ENCODE measurements at regions not wholly inside any gene's neighbourhood (a gene's known extent, or its start where the extent isn't known, plus 50 kb on each side); places are given as distances from the start of the nearest gene placed in this dataset.

DNA sequence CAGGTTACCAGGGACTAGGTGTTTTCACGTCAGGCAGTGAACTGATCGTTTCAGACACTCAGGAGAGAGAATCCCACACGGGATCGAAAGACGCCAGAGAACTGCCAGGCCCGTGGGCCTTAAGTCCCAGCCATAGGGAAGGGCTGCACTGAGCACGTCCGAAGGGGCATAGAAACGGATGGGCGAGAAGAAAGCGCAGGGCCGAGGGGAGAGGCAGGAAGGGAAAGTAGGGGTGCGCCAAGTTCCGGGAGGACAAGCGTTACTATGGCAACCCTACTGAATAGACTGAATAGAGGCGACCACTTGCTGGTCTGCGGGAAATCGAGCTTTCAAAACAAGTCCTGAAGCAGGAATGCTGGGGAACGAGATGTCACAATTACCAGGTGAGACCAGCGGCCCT, 421.3 kb upstream of the NUPR2 start:
- no peak overlapping the region for H3K27ac ChIP-seq (ENCODE audit: insufficient read depth, low read length)
- no peaks in the 10 kb centered on the region for H4K20me1 ChIP-seq (ENCODE audit: control insufficient read depth, extremely low read depth, insufficient read depth, low read length)
- no peaks in the 10 kb centered on the region for H3K79me2 ChIP-seq (ENCODE audit: control insufficient read depth, insufficient read depth, low read length)
- H3K9me3 ChIP-seq (ENCODE audit: control insufficient read depth, insufficient read depth, low read depth, low read length) = no peaks in the 10 kb centered on the region
- no peaks in the 10 kb centered on the region for H3K27me3 ChIP-seq (ENCODE audit: control insufficient read depth, insufficient read depth, low read length)
- TF ChIP-seq, protein P1, sequence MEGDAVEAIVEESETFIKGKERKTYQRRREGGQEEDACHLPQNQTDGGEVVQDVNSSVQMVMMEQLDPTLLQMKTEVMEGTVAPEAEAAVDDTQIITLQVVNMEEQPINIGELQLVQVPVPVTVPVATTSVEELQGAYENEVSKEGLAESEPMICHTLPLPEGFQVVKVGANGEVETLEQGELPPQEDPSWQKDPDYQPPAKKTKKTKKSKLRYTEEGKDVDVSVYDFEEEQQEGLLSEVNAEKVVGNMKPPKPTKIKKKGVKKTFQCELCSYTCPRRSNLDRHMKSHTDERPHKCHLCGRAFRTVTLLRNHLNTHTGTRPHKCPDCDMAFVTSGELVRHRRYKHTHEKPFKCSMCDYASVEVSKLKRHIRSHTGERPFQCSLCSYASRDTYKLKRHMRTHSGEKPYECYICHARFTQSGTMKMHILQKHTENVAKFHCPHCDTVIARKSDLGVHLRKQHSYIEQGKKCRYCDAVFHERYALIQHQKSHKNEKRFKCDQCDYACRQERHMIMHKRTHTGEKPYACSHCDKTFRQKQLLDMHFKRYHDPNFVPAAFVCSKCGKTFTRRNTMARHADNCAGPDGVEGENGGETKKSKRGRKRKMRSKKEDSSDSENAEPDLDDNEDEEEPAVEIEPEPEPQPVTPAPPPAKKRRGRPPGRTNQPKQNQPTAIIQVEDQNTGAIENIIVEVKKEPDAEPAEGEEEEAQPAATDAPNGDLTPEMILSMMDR (conservative IDR thresholded peaks at IDR 0.05 in 1 of 2, IDR thresholded peaks at IDR 0.05 in 1 of 2; ENCODE audit: low read depth in 1 of 2, low read length in 2 of 2) = no peak
- no peak for TF ChIP-seq EZH2 (IDR thresholded peaks at IDR 0.05; ENCODE audit: low read length, missing control alignments)
- no peak overlapping the region for H2AFZ ChIP-seq (ENCODE audit: low read length)
- no peak overlapping the region for H3K4me2 ChIP-seq (ENCODE audit: extremely low read depth, insufficient read depth, low read length)
- DNase-seq (ENCODE audit: low read depth in 2 of 2) = no peak
- no peaks in the 10 kb centered on the region for H3K36me3 ChIP-seq (ENCODE audit: control insufficient read depth, insufficient read depth, low read length)
- H3K9ac ChIP-seq (ENCODE audit: insufficient read depth, low read length) = no peak overlapping the region
- H3K4me3 ChIP-seq (replicated peaks in 1 of 4; ENCODE audit: control extremely low read depth in 1 of 4, insufficient read depth in 1 of 4, low read depth in 3 of 4, low read length in 4 of 4) = no peak overlapping the region
- no peaks in the 10 kb centered on the region for H3K4me1 ChIP-seq (ENCODE audit: control insufficient read depth, extremely low read depth, insufficient read depth, low read length)

DNA sequence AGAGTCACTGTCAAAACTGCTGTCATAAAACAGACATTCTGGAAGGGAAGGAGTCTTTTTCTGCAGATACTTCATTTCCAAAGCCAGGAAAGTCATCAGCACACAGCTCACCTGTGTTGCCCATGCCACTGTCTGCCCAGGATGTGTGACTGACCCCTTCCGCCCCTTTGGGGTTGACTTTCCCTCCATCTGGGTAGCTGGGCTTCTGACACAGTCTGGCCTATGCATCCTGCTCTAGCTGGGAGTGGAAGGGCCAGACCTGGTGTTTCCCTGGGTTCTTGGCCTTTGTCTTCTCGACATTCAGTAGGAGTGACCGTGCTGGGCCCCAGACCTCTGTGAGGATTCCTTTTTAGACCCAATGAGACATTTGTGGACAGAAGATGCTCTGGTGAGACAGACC, 378.9 kb upstream of the NUPR2 start:
- Histone ChIP-seq H3K27me3 (ENCODE audit: control insufficient read depth, insufficient read depth, low read length) (no peaks in the 10 kb centered on the region), H3K4me3 (replicated peaks in 1 of 4; ENCODE audit: control extremely low read depth in 1 of 4, insufficient read depth in 1 of 4, low read depth in 3 of 4, low read length in 4 of 4) (no peak overlapping the region), H2AFZ (ENCODE audit: low read length) (no peak overlapping the region), H3K9ac (ENCODE audit: insufficient read depth, low read length) (no peak overlapping the region), H3K4me1 (ENCODE audit: control insufficient read depth, extremely low read depth, insufficient read depth, low read length) (no peaks in the 10 kb centered on the region), H3K9me3 (ENCODE audit: control insufficient read depth, insufficient read depth, low read depth, low read length) (no peaks in the 10 kb centered on the region), H3K79me2 (ENCODE audit: control insufficient read depth, insufficient read depth, low read length) (no peaks in the 10 kb centered on the region), H3K36me3 (ENCODE audit: control insufficient read depth, insufficient read depth, low read length) (no peaks in the 10 kb centered on the region), H3K4me2 (ENCODE audit: extremely low read depth, insufficient read depth, low read length) (no peak overlapping the region), H3K27ac (ENCODE audit: insufficient read depth, low read length) (no peak overlapping the region), H4K20me1 (ENCODE audit: control insufficient read depth, extremely low read depth, insufficient read depth, low read length) (no peaks in the 10 kb centered on the region)
- DNase-seq (ENCODE audit: low read depth in 2 of 2) = no peak
- TF ChIP-seq EZH2 (IDR thresholded peaks at IDR 0.05; ENCODE audit: low read length, missing control alignments) = no peak
- TF ChIP-seq, protein P1 (conservative IDR thresholded peaks at IDR 0.05 in 1 of 2, IDR thresholded peaks at IDR 0.05 in 1 of 2; ENCODE audit: low read depth in 1 of 2, low read length in 2 of 2) = no peak

DNA sequence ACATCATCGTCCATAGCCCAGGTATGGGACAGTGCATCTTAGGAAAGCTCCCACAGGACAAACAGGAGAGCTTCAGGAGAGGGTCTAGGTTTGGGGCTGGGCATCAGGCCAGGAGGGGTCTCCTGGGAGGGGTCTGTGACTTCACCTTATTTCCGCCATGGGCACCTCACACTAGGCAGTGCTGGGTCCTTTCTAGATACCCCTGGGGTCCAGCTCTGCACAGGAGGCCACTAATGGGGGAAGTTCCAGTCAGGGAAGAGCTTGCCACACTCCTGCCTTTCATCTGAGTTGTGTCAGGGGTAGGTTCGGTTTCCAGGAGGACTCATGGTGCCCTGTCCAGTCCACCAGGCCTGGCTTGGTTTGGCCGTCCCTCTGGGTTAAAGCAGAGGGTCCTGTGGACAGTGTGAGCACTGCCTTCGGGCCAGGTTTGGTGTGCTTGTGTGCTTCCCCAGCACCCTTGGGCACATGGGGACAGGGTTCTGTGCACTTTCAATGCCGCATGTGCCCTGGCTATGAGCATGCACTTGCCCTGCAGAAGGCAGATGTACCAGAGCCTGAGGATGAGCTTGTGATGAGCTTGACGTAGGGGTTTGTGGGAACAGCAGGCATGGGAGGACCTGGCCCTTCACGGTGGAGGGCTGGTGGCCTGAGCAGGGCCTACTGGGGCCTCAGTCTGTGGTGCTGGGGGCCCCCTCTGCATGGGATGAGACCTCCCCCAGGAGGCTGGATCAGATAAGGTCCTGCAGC, 377.7 kb upstream of the NUPR2 start:
- no peak overlapping the region for H3K27ac ChIP-seq (ENCODE audit: insufficient read depth, low read length)
- TF ChIP-seq, protein P1 (conservative IDR thresholded peaks at IDR 0.05 in 1 of 2, IDR thresholded peaks at IDR 0.05 in 1 of 2; ENCODE audit: low read depth in 1 of 2, low read length in 2 of 2) = no peak
- TF ChIP-seq EZH2 (IDR thresholded peaks at IDR 0.05; ENCODE audit: low read length, missing control alignments) = no peak
- no peak overlapping the region for H3K4me3 ChIP-seq (replicated peaks in 1 of 4; ENCODE audit: control extremely low read depth in 1 of 4, insufficient read depth in 1 of 4, low read depth in 3 of 4, low read length in 4 of 4)
- no peaks in the 10 kb centered on the region for H3K27me3 ChIP-seq (ENCODE audit: control insufficient read depth, insufficient read depth, low read length)
- H3K4me2 ChIP-seq (ENCODE audit: extremely low read depth, insufficient read depth, low read length) = no peak overlapping the region
- no peaks in the 10 kb centered on the region for H3K36me3 ChIP-seq (ENCODE audit: control insufficient read depth, insufficient read depth, low read length)
- DNase-seq (ENCODE audit: low read depth in 2 of 2) = no peak
- H3K9me3 ChIP-seq (ENCODE audit: control insufficient read depth, insufficient read depth, low read depth, low read length) = no peaks in the 10 kb centered on the region
- H2AFZ ChIP-seq (ENCODE audit: low read length) = no peak overlapping the region
- H3K4me1 ChIP-seq (ENCODE audit: control insufficient read depth, extremely low read depth, insufficient read depth, low read length) = no peaks in the 10 kb centered on the region
- H4K20me1 ChIP-seq (ENCODE audit: control insufficient read depth, extremely low read depth, insufficient read depth, low read length) = no peaks in the 10 kb centered on the region
- no peak overlapping the region for H3K9ac ChIP-seq (ENCODE audit: insufficient read depth, low read length)
- no peaks in the 10 kb centered on the region for H3K79me2 ChIP-seq (ENCODE audit: control insufficient read depth, insufficient read depth, low read length)
